ENCODE measurements at regions not wholly inside any gene's neighbourhood (a gene's known extent, or its start where the extent isn't known, plus 50 kb on each side); places are given as distances from the start of the nearest gene placed in this dataset.

- TF ChIP-seq NFIC (IDR thresholded peaks at IDR 0.05) (no peak), EP300 (IDR thresholded peaks at IDR 0.05; ENCODE audit: borderline replicate concordance) (no peak), YY1 (IDR thresholded peaks at IDR 0.05; ENCODE audit: low read depth) (no peak), TAF1 (IDR thresholded peaks at IDR 0.05; ENCODE audit: low read depth) (no peak), CREB1 (IDR thresholded peaks at IDR 0.05; ENCODE audit: low read depth) (no peak), RAD21 (IDR thresholded peaks at IDR 0.05; ENCODE audit: low read depth) (no peak)
These were observed 75.3 kb upstream of the C1QTNF7 start for GRCh38 chr4:15352524-15352923.

Data from Ishikawa (cell line).